C4-2B (cell line): ENCODE measurements at regions not wholly inside any gene's neighbourhood (a gene's known extent, or its start where the extent isn't known, plus 50 kb on each side); places are given as distances from the start of the nearest gene placed in this dataset.

Source experiments
- H3K27ac ChIP-seq: fragments of 450-650 bp; 2 replicates; pipeline ENCODE4 v1.5.1; 2017
- CTCF ChIP-seq: fragments of 450-650 bp; conservative IDR thresholded peaks from 2 replicates; pipeline ENCODE4 v1.5.1; 2017; ENCODE audit warnings: mild to moderate bottlenecking
- ZFX ChIP-seq: fragments of 450-650 bp; IDR thresholded peaks from 2 replicates; pipeline ENCODE4 v1.6.1; 2017

GRCh38 chr18:2303517-2304238 is 267.6 kb downstream of the METTL4 start:
- H3K27ac ChIP-seq, result no peak overlapping the region
- TF ChIP-seq CTCF, result no peak
- TF ChIP-seq ZFX, result no peak

- no peak overlapping the region for H3K27ac ChIP-seq
- TF ChIP-seq ZFX, result no peak
- TF ChIP-seq CTCF, result no peak
Measured at GRCh38 chr18:2304378-2305175, 266.7 kb downstream of the METTL4 start.

- no peak overlapping the region for H3K27ac ChIP-seq
- TF ChIP-seq ZFX (no peak), CTCF (no peak)
Measured at GRCh38 chr18:2306606-2307005, 264.7 kb downstream of the METTL4 start.

- TF ChIP-seq CTCF (no peak), ZFX (no peak)
- no peak overlapping the region for H3K27ac ChIP-seq
Measured at GRCh38 chr18:2310886-2311285, 260.4 kb downstream of the METTL4 start.

GRCh38 chr18:2312440-2312839 is 258.9 kb downstream of the METTL4 start:
- TF ChIP-seq ZFX, result no peak
- TF ChIP-seq CTCF, result no peak
- H3K27ac ChIP-seq, result no peak overlapping the region

- no peak overlapping the region for H3K27ac ChIP-seq
- TF ChIP-seq ZFX (no peak), CTCF (no peak)
Measured at GRCh38 chr18:2313332-2313731, 258.0 kb downstream of the METTL4 start.

- H3K27ac ChIP-seq, result no peak overlapping the region
- TF ChIP-seq CTCF, result no peak
- TF ChIP-seq ZFX, result no peak
Measured at GRCh38 chr18:2316082-2316750, 255.1 kb downstream of the METTL4 start.
